IMR-90 (cell line): ENCODE measurements at regions not wholly inside any gene's neighbourhood (a gene's known extent, or its start where the extent isn't known, plus 50 kb on each side); places are given as distances from the start of the nearest gene placed in this dataset.

Experiments
- ATAC-seq: fragments of 200-7000 bp; cut with Tn5 transposase; 2 replicates; pipeline ENCODE4 v1.9.1; 2020; ENCODE audit warnings: low read depth, mild to moderate bottlenecking, moderate library complexity
- BruUV-seq: library from RNA; stranded (reverse); fragments of 400-500 nt; replicated peaks from 2 replicates; lab custom pipeline; 2021; lab: Mats Ljungman, UMichigan
- CTCF ChIA-PET: fragments of 300-600 bp; formaldehyde crosslinking; extraction: SDS; loops from one replicate; lab custom pipeline; 2021; ENCODE audit warnings: antibody characterized with exemption; lab: Yijun Ruan, JAX
- POLR2A ChIA-PET: fragments of 300-600 bp; sonication (Branson Sonifier 250); formaldehyde crosslinking; loops from one replicate; lab custom pipeline; 2022; ENCODE audit warnings: antibody characterized with exemption; ENCODE audit not compliant: unreplicated experiment; lab: Charles Lee
- DNase-seq: peaks from one replicate; pipeline ENCODE4 v3.0.0; 2013
- H2AFZ ChIP-seq: replicated peaks from 2 replicates; pipeline ENCODE3; 2013; ENCODE audit warnings: low read length, mild to moderate bottlenecking; ENCODE audit not compliant: poor library complexity
- H2AK5ac ChIP-seq: 2 replicates; pipeline ENCODE4 v1.6.1; 2013; ENCODE audit warnings: low read depth, low read length, inconsistent platforms
- H2AK9ac ChIP-seq: replicated peaks from 2 replicates; pipeline ENCODE3; 2013; ENCODE audit warnings: mild to moderate bottlenecking, low read depth, low read length, moderate library complexity; ENCODE audit not compliant: poor library complexity
- H2BK120ac ChIP-seq: 2 replicates; pipeline ENCODE4 v1.6.1; 2013; ENCODE audit warnings: low read depth, low read length, inconsistent platforms
- H2BK15ac ChIP-seq: 3 replicates; pipeline ENCODE4 v1.6.1; 2013; ENCODE audit warnings: low read depth, low read length, inconsistent platforms
- H2BK20ac ChIP-seq: 2 replicates; pipeline ENCODE4 v1.6.1; 2013; ENCODE audit warnings: low read depth, mild to moderate bottlenecking, inconsistent platforms, low read length, moderate library complexity
- H2BK5ac ChIP-seq: 2 replicates; pipeline ENCODE4 v1.6.1; 2013; ENCODE audit warnings: mild to moderate bottlenecking, low read depth, low read length, inconsistent platforms; ENCODE audit not compliant: poor library complexity, severe bottlenecking
- H3K14ac ChIP-seq: replicated peaks from 2 replicates; pipeline ENCODE4 v1.6.1; 2013; ENCODE audit warnings: low read depth, low read length, inconsistent platforms
- H3K18ac ChIP-seq: 2 replicates; pipeline ENCODE4 v1.6.1; 2013; ENCODE audit warnings: low read depth, low read length, control low read depth
- H3K23ac ChIP-seq: 2 replicates; pipeline ENCODE4 v1.6.1; 2013; ENCODE audit warnings: low read depth, low read length, inconsistent platforms
- H3K27ac ChIP-seq: 2 replicates; pipeline ENCODE4 v1.5.1; 2013; ENCODE audit warnings: mild to moderate bottlenecking, control low read depth, low read length; ENCODE audit not compliant: insufficient read depth
- H3K27me3 ChIP-seq: 2 replicates; pipeline ENCODE4 v1.6.1; 2013; ENCODE audit warnings: low read length; ENCODE audit not compliant: control insufficient read depth, insufficient read depth
- H3K36me3 ChIP-seq: 2 replicates; pipeline ENCODE4 v1.6.1; 2013; ENCODE audit warnings: low read length, mixed read lengths; ENCODE audit not compliant: control insufficient read depth, insufficient read depth
- H3K4ac ChIP-seq: 2 replicates; pipeline ENCODE4 v1.6.1; 2013; ENCODE audit warnings: low read depth, low read length, inconsistent platforms
- H3K4me1 ChIP-seq: 2 replicates; pipeline ENCODE4 v1.6.1; 2013; ENCODE audit warnings: low read length, mixed read lengths; ENCODE audit not compliant: control insufficient read depth, insufficient read depth
- H3K4me2 ChIP-seq: 2 replicates; pipeline ENCODE4 v1.6.1; 2013; ENCODE audit warnings: low read depth, mild to moderate bottlenecking, control low read depth, low read length, moderate library complexity
- H3K4me3 ChIP-seq: 2 replicates; pipeline ENCODE4 v1.5.1; 2013; ENCODE audit warnings: low read depth, mild to moderate bottlenecking, control low read depth, low read length, moderate library complexity; ENCODE audit not compliant: insufficient read depth
- H3K56ac ChIP-seq: 2 replicates; pipeline ENCODE4 v1.6.1; 2013; ENCODE audit warnings: low read length, inconsistent platforms; ENCODE audit not compliant: insufficient read depth; ENCODE audit errors: extremely low read depth
- H3K79me1 ChIP-seq, 2 experiments: 2 replicates each; pipeline ENCODE4 v1.6.1; 2013; ENCODE audit warnings: low read length in 2 of 2, inconsistent platforms in 1 of 2, low read depth in 1 of 2
- H3K9ac ChIP-seq: 2 replicates; pipeline ENCODE4 v1.6.1; 2013; ENCODE audit warnings: low read depth, low read length, control low read depth
- H3K9me1 ChIP-seq: 2 replicates; pipeline ENCODE4 v1.6.1; 2013; ENCODE audit warnings: low read length, inconsistent platforms; ENCODE audit not compliant: insufficient read depth
- H3K9me3 ChIP-seq: 2 replicates; pipeline ENCODE4 v1.6.1; 2013; ENCODE audit warnings: low read length; ENCODE audit not compliant: control insufficient read depth, insufficient read depth
- H4K20me1 ChIP-seq: 2 replicates; pipeline ENCODE4 v1.6.1; 2013; ENCODE audit warnings: low read length, inconsistent platforms; ENCODE audit not compliant: insufficient read depth
- H4K5ac ChIP-seq: 2 replicates; pipeline ENCODE4 v1.6.1; 2013; ENCODE audit warnings: mild to moderate bottlenecking, low read depth, low read length, control low read depth
- H4K8ac ChIP-seq, 2 experiments: 2 replicates each; pipeline ENCODE4 v1.6.1; 2013; ENCODE audit warnings: low read depth in 2 of 2, low read length in 2 of 2, control low read depth in 1 of 2, inconsistent platforms in 1 of 2
- H4K91ac ChIP-seq: 2 replicates; pipeline ENCODE4 v1.6.1; 2013; ENCODE audit warnings: low read depth, low read length, inconsistent platforms; ENCODE audit not compliant: insufficient read depth
- CTCF ChIP-seq: conservative IDR thresholded peaks from 2 replicates; pipeline ENCODE4 v1.5.1; 2012; ENCODE audit warnings: mild to moderate bottlenecking, low read depth, low read length, improper control_type of control experiment
- ELK1 ChIP-seq: fragments of 150-350 bp; IDR thresholded peaks from 2 replicates; pipeline ENCODE4 v1.6.1; 2016; ENCODE audit warnings: low read depth, mild to moderate bottlenecking, low read length, moderate library complexity, borderline replicate concordance
- FOS ChIP-seq: fragments of 150-350 bp; IDR thresholded peaks from 2 replicates; pipeline ENCODE4 v1.6.1; 2016; ENCODE audit warnings: low read depth, low read length
- MAZ ChIP-seq: IDR thresholded peaks from 2 replicates; pipeline ENCODE4 v1.6.1; 2012; ENCODE audit warnings: low read depth, mild to moderate bottlenecking, low read length, improper control_type of control experiment, moderate library complexity, borderline replicate concordance
- MXI1 ChIP-seq: IDR thresholded peaks from 2 replicates; pipeline ENCODE4 v1.6.1; 2012; ENCODE audit warnings: low read depth, mild to moderate bottlenecking, low read length, moderate library complexity, borderline replicate concordance
- RFX5 ChIP-seq: IDR thresholded peaks from 2 replicates; pipeline ENCODE4 v1.8.0; 2012; ENCODE audit warnings: low read depth, mild to moderate bottlenecking, low read length, moderate library complexity
- USF2 ChIP-seq: fragments of 150-350 bp; IDR thresholded peaks from 2 replicates; pipeline ENCODE4 v1.6.1; 2017; ENCODE audit warnings: mild to moderate bottlenecking, antibody characterized with exemption, low read length, low read depth
- WGBS, 2 experiments: methylation state at CpG; one replicate each; pipeline versions ENCODE4 v1.1.5 to v1.1.7; 2013; ENCODE audit warnings: missing lambda C conversion rate in 2 of 2; ENCODE audit not compliant: insufficient read length in 1 of 2; ENCODE audit errors: extremely low coverage in 2 of 2; 5-methylcytosine and 5-hydroxymethylcytosine counted together
- dilution Hi-C: fragments of 300-500 bp; cut with HindIII; formaldehyde crosslinking; loops from one replicate; pipeline ENCODE4 v1.14.3; 2018; ENCODE audit warnings: low sequenced_read_pairs; ENCODE audit not compliant: unreplicated experiment
- in situ Hi-C: fragments of 300-500 bp; cut with MboI; formaldehyde crosslinking; loops from 3 replicates; pipeline ENCODE4 v1.14.3; 2019; ENCODE audit warnings: low sequenced_read_pairs, inconsistent platforms, mixed read lengths
- intact Hi-C: fragments of 100-400 bp; cut with micrococcal nuclease; formaldehyde crosslinking; loops from 2 replicates; pipeline ENCODE4 v1.10.0; 2022

GRCh38 chr13:74661851-74662250 lies 527.6 kb upstream of the KLF12 start:
- Histone ChIP-seq H2BK15ac (no peak overlapping the region), H4K5ac (no peak overlapping the region), H3K18ac (no peak overlapping the region), H2BK120ac (no peak overlapping the region), H3K4me2 (no peak overlapping the region), H3K79me1 (no peaks in the 10 kb centered on the region), H2BK5ac (no peak overlapping the region), H2AFZ (no peak overlapping the region), H3K23ac (no peak overlapping the region), H4K8ac (no peak overlapping the region), H2AK5ac (no peak overlapping the region), H3K36me3 (no peaks in the 10 kb centered on the region), H3K27me3 (no peaks in the 10 kb centered on the region), H2AK9ac (no peak overlapping the region), H4K20me1 (no peaks in the 10 kb centered on the region), H3K14ac (no peak overlapping the region), H2BK20ac (no peak overlapping the region), H3K4ac (no peak overlapping the region), H3K9me3 (no peaks in the 10 kb centered on the region), H3K4me1 (no peaks in the 10 kb centered on the region), H3K56ac (no peak overlapping the region), H3K27ac (no peak overlapping the region), H3K9ac (no peak overlapping the region), H3K9me1 (no peaks in the 10 kb centered on the region), H4K91ac (no peak overlapping the region), H3K4me3 (no peak overlapping the region)
- dilution Hi-C loops: no loop called here
- no TSS peak for BruUV-seq
- in situ Hi-C loops: no loop called here
- CTCF ChIA-PET: interaction anchor here (1.2 kb wide), 1 partner anchor 9 kb away, joined by 3 read pairs; no protein-coding TSS in a partner anchor
- TF ChIP-seq MAZ (no peak), FOS (no peak), MXI1 (no peak), CTCF (no peak), RFX5 (no peak), ELK1 (no peak), USF2 (no peak)
- intact Hi-C loops: no loop called here
- ATAC-seq (peak; percentile 24; the same call in 1 of the 2 replicates), DNase-seq (no peak)
- POLR2A ChIA-PET: no interaction called here
- WGBS, 2 experiments: no CpG with 5 or more reads among the region's 2 CpGs
